GM12873 (cell line): ENCODE measurements at regions not wholly inside any gene's neighbourhood (a gene's known extent, or its start where the extent isn't known, plus 50 kb on each side); places are given as distances from the start of the nearest gene placed in this dataset.

Experiments
- TF ChIP-seq, protein P1 (sequence below): IDR thresholded peaks from 2 replicates; pipeline ENCODE4 v1.5.1; 2012; ENCODE audit warnings: low read depth, mild to moderate bottlenecking, moderate library complexity, low read length, control low read depth; ENCODE audit not compliant: insufficient read depth; ENCODE audit errors: missing control alignments

DNA sequence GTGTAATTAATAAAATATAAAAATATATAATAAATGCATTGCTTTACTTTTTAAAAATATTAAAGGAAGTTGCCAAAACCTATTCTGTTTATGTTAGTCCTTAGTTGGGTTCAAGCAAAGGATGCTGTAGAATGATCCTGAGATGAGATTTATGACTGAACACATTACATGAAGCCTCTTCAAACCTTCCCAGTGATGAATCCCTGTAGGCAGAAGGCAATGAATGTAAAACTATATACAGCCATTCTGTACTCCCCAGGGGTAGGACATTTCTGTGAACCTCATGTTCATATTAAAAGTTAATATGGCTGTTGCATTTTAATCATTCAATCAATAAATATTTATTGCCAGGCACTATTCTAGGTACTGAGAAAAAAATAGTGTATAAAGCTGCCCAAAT lies 166.0 kb downstream of the RFPL4B start:
- TF ChIP-seq, protein P1, sequence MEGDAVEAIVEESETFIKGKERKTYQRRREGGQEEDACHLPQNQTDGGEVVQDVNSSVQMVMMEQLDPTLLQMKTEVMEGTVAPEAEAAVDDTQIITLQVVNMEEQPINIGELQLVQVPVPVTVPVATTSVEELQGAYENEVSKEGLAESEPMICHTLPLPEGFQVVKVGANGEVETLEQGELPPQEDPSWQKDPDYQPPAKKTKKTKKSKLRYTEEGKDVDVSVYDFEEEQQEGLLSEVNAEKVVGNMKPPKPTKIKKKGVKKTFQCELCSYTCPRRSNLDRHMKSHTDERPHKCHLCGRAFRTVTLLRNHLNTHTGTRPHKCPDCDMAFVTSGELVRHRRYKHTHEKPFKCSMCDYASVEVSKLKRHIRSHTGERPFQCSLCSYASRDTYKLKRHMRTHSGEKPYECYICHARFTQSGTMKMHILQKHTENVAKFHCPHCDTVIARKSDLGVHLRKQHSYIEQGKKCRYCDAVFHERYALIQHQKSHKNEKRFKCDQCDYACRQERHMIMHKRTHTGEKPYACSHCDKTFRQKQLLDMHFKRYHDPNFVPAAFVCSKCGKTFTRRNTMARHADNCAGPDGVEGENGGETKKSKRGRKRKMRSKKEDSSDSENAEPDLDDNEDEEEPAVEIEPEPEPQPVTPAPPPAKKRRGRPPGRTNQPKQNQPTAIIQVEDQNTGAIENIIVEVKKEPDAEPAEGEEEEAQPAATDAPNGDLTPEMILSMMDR, result no peak

DNA sequence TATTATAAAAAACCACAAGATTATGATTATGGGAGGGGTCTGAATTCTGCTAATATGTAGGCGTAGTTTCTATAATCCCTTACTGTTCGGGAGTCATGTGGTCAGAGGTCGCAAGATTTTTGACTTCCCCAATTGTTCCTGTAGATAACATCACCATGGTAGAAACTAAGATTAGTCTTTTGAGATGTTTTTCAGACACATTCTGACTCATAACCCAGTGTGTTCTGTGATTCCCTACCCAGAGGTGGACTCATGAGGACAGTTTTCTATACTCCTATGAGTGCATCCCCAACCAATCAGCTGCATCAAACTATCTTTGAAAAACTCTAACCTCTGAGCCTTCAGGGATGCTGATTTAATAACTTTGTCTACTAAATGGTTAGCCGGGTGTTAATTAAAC lies 175.5 kb downstream of the RFPL4B start:
- TF ChIP-seq, protein P1, result no peak

DNA sequence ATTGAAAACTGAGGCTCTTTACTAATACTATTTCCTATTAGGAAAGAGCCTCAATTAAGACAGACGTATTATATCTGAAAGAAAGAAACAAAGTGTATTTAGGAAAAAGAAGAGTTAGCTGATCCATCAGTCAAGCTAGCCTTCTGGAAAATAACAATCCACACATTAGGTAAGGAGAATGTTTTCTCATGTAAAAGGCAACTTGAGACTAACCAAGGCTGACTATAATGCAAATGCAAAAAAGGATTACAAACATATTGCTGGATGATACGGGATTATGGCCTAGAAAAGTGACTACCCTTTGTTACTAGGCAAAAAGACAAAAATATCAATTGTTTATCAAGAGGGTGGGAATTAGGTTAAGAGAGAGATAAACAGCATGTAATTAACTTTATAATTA lies 176.9 kb downstream of the RFPL4B start:
- TF ChIP-seq, protein P1, result no peak

DNA sequence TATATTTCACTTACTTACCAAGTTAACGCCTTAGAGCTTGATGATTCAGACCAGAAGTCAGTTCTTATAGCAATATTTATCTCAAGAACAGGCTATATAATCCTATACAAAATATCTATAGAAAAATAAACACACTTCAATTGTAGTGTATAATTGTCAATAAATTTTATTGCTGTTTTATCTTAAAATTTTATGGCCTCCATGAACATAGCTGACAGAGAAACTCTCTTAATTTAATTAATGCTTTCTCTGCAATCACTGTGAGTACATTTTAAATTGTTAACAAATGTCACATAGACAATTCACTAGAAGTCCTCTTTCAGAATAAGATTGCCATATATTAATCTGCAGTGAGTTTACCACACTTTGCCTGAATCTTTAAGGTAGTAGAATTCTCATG lies 178.6 kb downstream of the RFPL4B start:
- TF ChIP-seq, protein P1, result no peak

DNA sequence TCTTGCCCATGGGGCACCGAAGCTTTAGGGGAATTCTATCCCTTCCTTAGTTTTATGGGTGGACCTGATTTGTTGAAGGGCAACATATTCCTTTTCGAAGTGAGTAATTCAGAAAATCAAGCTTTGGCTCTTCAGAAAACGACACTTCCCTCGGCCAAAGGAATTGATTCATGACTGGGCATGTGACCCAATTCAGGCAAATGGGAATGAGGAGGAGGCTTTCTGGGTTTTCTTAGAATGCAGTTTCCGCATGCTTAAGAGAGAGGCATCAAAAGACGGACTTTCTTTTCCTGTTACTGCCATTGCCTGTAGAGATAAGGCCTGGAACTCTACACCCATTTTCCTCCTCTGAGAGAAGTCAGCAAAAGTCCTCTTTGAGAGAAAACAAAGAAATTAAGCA lies 179.5 kb downstream of the RFPL4B start:
- TF ChIP-seq, protein P1, result no peak

DNA sequence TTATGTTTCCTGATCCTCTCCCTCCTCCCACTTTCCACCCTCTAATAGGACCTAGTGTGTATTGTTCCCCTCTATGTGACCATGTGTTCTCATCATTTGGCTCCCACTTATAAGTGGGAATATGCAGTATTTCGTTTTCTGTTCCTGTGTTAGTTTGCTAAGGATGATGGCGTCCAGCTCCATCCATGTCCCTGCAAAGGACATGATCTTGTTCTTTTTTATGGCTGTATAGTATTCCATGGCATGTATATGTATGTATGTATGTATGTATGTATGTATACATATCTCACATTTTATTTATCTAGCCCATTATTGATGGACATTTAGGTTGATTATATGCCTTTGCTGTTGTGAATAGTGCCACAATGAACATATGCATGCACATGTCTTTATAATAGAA lies 188.7 kb downstream of the RFPL4B start:
- TF ChIP-seq, protein P1, result no peak

DNA sequence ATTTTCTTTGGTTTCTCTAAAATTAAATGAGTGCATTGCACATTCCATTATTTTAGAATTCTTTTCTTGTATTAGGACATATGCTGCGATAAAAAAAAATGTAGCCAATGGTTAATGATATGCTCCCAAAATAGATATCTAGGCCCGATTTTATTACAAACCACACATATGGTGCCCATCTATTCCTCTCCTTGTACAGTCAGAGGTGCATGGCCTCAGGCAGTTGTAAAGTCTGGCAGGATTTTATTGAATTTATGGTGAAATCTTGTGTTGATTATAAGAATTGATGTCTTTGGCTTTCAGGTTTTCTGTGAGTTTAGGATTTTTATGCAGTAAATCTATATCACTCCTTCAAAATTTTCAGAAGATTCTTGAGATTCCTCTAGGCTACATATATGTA lies 192.2 kb downstream of the RFPL4B start:
- TF ChIP-seq, protein P1, result no peak
